RWPE1 (cell line): ENCODE measurements at regions not wholly inside any gene's neighbourhood (a gene's known extent, or its start where the extent isn't known, plus 50 kb on each side); places are given as distances from the start of the nearest gene placed in this dataset.

Source experiments
- CTCF ChIA-PET: fragments of 350-600 bp; sonication (Branson Sonifier 250); formaldehyde crosslinking; extraction: SDS; loops from one replicate; lab custom pipeline; 2021; lab: Yijun Ruan, JAX
- POLR2A ChIA-PET: fragments of 400-600 bp; formaldehyde crosslinking; extraction: SDS; loops from one replicate; lab custom pipeline; 2020; ENCODE audit warnings: antibody characterized with exemption; ENCODE audit not compliant: low non-redundant PET; lab: Yijun Ruan, JAX
- DNase-seq: peaks from one replicate; pipeline ENCODE4 v3.0.0; 2012; ENCODE audit warnings: low spot score
- H3K27ac ChIP-seq: fragments of 450-650 bp; 2 replicates; pipeline ENCODE4 v1.5.1; 2017
- TF ChIP-seq, protein P1 (sequence below): fragments of 450-650 bp; conservative IDR thresholded peaks from 2 replicates; pipeline ENCODE4 v1.5.1; 2017; ENCODE audit warnings: low read depth, mild to moderate bottlenecking

DNA sequence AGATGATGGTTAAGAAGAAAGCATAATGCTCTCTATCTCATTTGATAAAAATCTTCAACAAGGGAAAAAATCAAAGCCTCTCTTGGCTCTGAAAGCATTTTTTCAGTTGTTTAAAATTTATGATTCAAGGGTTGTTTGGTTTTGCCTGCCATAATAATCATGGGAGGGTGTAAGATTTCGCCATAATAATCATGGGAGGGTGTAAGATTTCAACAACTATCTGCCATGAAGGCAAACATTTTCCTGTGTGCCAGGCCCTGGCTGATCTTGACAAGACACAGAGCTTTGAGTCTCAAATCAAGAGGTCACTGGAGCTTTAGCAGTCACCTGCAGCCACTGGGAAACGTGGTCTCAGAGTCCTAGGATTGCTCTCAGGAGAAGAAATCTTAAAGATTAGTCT, 175.1 kb upstream of the PIEZO2 start:
- no peak overlapping the region for H3K27ac ChIP-seq
- ChIA-PET CTCF (interaction anchor here (1.7 kb wide), 1 partner anchor 14 kb away, joined by 4 read pairs; no protein-coding TSS in a partner anchor), POLR2A (no interaction called here)
- DNase-seq: no peak
- TF ChIP-seq, protein P1, sequence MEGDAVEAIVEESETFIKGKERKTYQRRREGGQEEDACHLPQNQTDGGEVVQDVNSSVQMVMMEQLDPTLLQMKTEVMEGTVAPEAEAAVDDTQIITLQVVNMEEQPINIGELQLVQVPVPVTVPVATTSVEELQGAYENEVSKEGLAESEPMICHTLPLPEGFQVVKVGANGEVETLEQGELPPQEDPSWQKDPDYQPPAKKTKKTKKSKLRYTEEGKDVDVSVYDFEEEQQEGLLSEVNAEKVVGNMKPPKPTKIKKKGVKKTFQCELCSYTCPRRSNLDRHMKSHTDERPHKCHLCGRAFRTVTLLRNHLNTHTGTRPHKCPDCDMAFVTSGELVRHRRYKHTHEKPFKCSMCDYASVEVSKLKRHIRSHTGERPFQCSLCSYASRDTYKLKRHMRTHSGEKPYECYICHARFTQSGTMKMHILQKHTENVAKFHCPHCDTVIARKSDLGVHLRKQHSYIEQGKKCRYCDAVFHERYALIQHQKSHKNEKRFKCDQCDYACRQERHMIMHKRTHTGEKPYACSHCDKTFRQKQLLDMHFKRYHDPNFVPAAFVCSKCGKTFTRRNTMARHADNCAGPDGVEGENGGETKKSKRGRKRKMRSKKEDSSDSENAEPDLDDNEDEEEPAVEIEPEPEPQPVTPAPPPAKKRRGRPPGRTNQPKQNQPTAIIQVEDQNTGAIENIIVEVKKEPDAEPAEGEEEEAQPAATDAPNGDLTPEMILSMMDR: no peak

DNA sequence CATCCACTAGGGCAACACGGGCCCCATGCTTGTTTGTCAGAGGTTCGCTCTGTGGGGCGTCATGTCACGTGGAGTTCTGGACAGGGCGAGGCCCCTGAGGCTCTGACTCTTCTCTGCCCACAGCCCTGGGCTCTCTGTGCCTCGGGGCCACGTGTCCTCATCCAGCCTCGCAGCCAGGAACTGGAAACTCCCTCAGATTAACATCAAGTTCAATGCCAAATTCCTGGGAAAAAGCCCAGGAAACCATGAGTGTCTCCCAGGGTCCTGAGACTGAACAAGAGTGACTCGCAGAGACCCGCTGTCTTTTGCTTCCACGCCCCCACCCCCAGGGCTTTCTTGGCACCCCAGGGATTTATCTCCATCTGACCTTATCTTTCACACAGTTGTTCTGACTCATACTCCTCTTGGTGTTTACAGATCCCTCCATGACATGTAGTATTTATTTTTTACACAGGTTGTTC, 174.0 kb upstream of the PIEZO2 start:
- DNase-seq: no peak
- ChIA-PET CTCF (interaction anchor here (1.7 kb wide), 1 partner anchor 13 kb away, joined by 4 read pairs; no protein-coding TSS in a partner anchor), POLR2A (no interaction called here)
- TF ChIP-seq, protein P1: no peak
- no peak overlapping the region for H3K27ac ChIP-seq

DNA sequence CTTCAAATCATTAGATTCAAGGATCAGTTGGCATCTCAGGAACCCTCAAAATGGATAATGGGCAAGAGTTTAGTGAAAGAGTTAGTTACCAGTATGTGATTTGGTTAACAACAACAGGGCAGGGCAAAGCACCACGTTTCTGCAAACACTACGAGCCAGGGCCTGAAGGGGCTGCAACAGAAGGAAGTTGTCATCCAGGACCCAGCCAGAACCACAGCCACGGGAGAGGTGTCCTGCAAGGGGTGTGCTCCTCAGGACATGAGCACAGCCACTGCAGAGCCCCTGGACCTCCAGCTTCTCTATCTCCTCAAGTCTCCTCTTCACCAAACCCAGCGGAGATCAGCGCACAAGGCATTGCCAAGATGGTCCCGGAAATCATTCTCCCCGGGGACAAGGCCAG, 173.3 kb upstream of the PIEZO2 start:
- ChIA-PET POLR2A (no interaction called here), CTCF (no interaction called here)
- TF ChIP-seq, protein P1: no peak
- DNase-seq: no peak
- no peak overlapping the region for H3K27ac ChIP-seq

DNA sequence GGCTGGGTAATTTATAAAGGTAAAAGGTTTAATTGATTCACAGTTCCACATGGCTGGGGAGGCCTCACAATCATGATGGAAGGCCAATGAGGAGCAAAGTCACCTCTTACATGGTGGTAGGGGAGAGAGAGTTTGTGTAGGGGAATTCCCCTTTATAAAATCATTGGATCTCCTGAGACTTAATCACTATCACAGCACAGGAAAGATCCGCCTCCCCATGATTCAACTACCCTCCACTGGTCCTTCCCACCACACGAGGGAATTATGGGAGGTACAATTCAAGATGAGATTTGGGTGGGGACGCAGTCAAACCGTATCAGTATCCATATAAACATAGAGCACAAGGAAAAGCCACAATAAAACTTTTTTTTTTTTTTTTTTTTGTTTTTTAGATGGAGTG, 172.6 kb upstream of the PIEZO2 start:
- H3K27ac ChIP-seq: no peak overlapping the region
- ChIA-PET POLR2A (no interaction called here), CTCF (interaction anchor here (1.2 kb wide), 1 partner anchor 11 kb away, joined by 3 read pairs; no protein-coding TSS in a partner anchor)
- TF ChIP-seq, protein P1: no peak
- DNase-seq: no peak

DNA sequence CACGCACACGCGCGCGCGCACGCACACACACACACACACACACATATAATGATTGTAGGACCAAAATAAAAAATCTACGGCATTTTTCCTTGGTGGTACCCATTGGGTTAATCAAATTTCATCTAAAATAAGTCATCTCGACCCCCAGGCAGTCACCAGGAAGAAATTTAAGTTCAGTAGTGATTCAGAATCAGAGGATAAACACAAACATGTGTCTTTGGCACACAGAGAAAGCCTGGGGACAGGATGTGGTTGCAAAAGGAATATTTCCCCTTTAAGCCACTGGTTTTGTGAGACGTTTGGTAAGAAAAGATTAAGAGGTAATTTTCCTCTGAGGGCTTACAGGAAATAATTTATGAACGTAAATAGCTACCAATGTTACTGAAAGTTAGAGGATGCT, 171.6 kb upstream of the PIEZO2 start:
- no peak overlapping the region for H3K27ac ChIP-seq
- DNase-seq: no peak
- CTCF ChIA-PET: interaction anchor here (1.7 kb wide), 1 partner anchor 10 kb away, joined by 4 read pairs; no protein-coding TSS in a partner anchor
- POLR2A ChIA-PET: no interaction called here
- TF ChIP-seq, protein P1: no peak

DNA sequence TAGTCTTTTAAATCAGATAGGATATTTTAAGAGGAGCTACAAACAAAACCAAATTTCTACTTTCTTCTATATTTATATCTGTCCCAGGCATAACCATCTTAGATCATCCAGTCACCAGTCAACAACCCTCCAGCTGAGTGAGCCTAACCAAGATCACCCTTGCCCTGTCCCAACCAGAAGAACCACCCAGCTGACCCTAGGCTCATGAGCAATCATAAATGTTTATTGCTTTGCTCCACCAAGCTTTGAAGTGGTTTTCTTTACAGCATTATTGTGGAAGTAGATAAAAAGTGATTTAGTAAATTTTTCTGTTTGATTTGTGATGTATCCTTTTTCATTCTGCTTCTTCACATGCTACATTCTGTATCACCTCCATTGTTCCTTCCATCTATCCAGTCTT, 167.2 kb upstream of the PIEZO2 start:
- H3K27ac ChIP-seq: no peak overlapping the region
- TF ChIP-seq, protein P1: no peak
- no peak for DNase-seq
- POLR2A ChIA-PET: no interaction called here
- CTCF ChIA-PET: interaction anchor here (1.2 kb wide), 1 partner anchor 196 kb away, joined by 8 read pairs; no protein-coding TSS in a partner anchor
